A673 (cell line): ENCODE measurements at regions not wholly inside any gene's neighbourhood (a gene's known extent, or its start where the extent isn't known, plus 50 kb on each side); places are given as distances from the start of the nearest gene placed in this dataset.
"Not testable (repeated sequence)": the region's sequence is repeated elsewhere in the genome, so short reads cannot be mapped to it uniquely, and the experiment has no call there.

Experiments used
- CTCF ChIP-seq: fragments of 300-800, 200-600 bp; sonication (generic); conservative IDR thresholded peaks from 2 replicates; pipeline ENCODE4 v1.5.1; 2017; ENCODE audit warnings: low read depth, mild to moderate bottlenecking, antibody characterized with exemption, low read length, moderate library complexity, mixed read lengths
- EZH2 ChIP-seq: fragments of 200-600 bp; sonication (generic); IDR thresholded peaks from 2 replicates; pipeline ENCODE4 v1.6.1; 2017; ENCODE audit warnings: borderline replicate concordance, low read depth, mild to moderate bottlenecking, mixed read lengths, antibody characterized with exemption, low read length; ENCODE audit not compliant: poor library complexity, severe bottlenecking

GRCh38 chr5:10016559-10016958, 233.1 kb downstream of the ATPSCKMT start:
- not testable (repeated sequence) for TF ChIP-seq CTCF, EZH2
